ENCODE measurements at regions not wholly inside any gene's neighbourhood (a gene's known extent, or its start where the extent isn't known, plus 50 kb on each side); places are given as distances from the start of the nearest gene placed in this dataset.

DNA sequence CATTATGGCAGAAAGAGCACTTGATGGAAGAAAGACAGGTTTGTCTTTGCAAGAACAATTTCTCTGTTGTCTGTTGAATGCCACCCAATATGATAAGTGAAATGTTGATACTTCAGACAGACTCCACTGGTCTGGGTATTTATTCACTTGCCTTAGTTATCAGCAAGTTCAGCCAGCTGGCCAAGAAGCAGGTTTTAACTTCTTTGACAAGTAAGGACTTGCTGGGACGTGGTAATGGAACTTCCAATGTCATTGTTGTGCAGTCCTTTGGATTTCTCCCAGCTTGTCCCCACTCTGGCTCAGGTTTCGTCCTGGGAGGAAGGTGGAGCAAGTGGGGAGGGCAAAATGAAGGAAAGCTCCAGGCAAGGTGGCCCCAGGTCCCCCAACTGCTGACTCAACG is 497.4 kb downstream of the RPS24 start:
- Mint-ChIP-seq H3K36me3 (ENCODE audit: low read depth) (no peaks in the 10 kb centered on the region), H3K4me3 (ENCODE audit: unreplicated experiment) (no peak overlapping the region), H3K4me1 (ENCODE audit: low read depth) (no peaks in the 10 kb centered on the region), H3K27me3 (ENCODE audit: low read depth) (peaks cover 6% of the 10 kb centered on the region), H3K9me3 (ENCODE audit: low read depth) (peaks cover under 1% of the 10 kb centered on the region), H3K27ac (ENCODE audit: unreplicated experiment) (no peak overlapping the region)
- TF ChIP-seq, protein P1, sequence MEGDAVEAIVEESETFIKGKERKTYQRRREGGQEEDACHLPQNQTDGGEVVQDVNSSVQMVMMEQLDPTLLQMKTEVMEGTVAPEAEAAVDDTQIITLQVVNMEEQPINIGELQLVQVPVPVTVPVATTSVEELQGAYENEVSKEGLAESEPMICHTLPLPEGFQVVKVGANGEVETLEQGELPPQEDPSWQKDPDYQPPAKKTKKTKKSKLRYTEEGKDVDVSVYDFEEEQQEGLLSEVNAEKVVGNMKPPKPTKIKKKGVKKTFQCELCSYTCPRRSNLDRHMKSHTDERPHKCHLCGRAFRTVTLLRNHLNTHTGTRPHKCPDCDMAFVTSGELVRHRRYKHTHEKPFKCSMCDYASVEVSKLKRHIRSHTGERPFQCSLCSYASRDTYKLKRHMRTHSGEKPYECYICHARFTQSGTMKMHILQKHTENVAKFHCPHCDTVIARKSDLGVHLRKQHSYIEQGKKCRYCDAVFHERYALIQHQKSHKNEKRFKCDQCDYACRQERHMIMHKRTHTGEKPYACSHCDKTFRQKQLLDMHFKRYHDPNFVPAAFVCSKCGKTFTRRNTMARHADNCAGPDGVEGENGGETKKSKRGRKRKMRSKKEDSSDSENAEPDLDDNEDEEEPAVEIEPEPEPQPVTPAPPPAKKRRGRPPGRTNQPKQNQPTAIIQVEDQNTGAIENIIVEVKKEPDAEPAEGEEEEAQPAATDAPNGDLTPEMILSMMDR (IDR thresholded peaks at IDR 0.05) = no peak
- no peak for DNase-seq (ENCODE audit: low spot score)

DNA sequence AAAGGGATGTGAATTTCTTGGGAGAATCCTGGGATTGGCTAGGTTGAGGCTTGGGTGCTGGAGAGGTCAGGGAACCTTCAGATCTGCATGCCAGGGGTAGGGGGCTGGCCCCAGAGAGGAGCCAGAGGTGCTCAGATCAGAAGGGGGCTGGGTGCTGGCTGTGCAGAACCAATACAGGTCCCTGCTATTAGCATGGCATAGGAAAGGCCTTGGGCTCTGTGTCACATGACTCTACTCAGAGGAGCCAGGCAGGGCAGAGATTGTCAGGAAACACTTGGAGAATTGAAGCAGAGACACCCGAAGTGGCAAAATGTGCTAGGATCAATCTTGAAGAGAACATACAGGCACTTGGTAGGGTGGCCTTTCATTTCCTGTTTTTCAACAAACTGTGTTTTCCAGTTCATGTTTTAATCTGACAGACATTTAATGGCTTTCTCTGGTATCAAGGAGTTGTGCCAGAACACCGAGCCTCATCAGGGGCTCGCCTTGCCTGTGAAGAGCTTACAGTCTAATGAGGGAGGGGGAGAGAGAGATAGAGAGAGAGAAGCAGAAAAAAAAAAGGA is 498.9 kb downstream of the RPS24 start:
- no peaks in the 10 kb centered on the region for H3K4me1 Mint-ChIP-seq (ENCODE audit: low read depth)
- no peak for DNase-seq (ENCODE audit: low spot score)
- peaks cover 6% of the 10 kb centered on the region for H3K27me3 Mint-ChIP-seq (ENCODE audit: low read depth)
- TF ChIP-seq, protein P1 (IDR thresholded peaks at IDR 0.05) = no peak
- H3K36me3 Mint-ChIP-seq (ENCODE audit: low read depth) = no peaks in the 10 kb centered on the region
- no peaks in the 10 kb centered on the region for H3K9me3 Mint-ChIP-seq (ENCODE audit: low read depth)
- no peak overlapping the region for H3K4me3 Mint-ChIP-seq (ENCODE audit: unreplicated experiment)
- no peak overlapping the region for H3K27ac Mint-ChIP-seq (ENCODE audit: unreplicated experiment)

DNA sequence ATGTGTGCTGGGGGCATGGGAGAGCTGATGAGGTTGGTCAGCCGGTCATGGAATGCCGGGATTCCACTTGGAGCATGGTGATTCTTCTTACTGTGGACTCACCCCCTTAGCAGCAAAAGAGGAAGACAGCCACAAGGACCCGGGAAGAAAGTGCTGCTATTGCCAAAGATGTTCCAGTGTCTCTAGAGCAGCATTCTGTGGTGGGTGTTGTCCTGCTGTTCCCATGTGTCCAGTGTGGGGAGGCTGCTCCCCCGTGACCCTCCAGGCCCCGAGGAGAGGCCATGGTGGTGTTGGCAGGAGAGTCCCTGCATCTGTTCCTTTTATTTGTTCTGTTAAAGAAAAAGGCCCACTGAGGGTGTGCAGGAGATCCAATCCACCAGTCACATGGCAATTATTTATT is 499.4 kb downstream of the RPS24 start:
- no peaks in the 10 kb centered on the region for H3K9me3 Mint-ChIP-seq (ENCODE audit: low read depth)
- no peak overlapping the region for H3K27ac Mint-ChIP-seq (ENCODE audit: unreplicated experiment)
- TF ChIP-seq, protein P1 (IDR thresholded peaks at IDR 0.05) = no peak
- H3K27me3 Mint-ChIP-seq (ENCODE audit: low read depth) = peaks cover 6% of the 10 kb centered on the region
- H3K36me3 Mint-ChIP-seq (ENCODE audit: low read depth) = no peaks in the 10 kb centered on the region
- H3K4me1 Mint-ChIP-seq (ENCODE audit: low read depth) = no peaks in the 10 kb centered on the region
- no peak for DNase-seq (ENCODE audit: low spot score)
- H3K4me3 Mint-ChIP-seq (ENCODE audit: unreplicated experiment) = no peak overlapping the region

DNA sequence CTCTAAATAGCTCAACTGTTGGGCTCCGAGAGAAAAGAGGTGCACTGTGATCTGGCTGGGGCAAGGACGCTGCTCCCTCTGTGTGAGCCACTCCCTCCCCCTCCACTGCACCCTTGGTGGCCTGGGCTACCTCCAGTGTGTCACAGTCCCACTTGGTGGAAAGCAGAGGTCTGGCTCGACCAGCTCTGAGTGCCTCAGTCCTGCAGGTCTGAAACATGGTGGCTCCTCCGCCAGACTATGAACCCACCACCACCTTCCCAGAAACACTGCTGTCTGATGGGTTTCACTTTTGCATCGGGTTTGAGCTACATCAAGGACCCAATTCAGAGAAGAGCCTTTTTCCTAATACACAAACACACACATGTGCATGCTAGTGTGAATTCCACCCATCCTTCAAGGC is 500.1 kb downstream of the RPS24 start:
- Mint-ChIP-seq H3K4me3 (ENCODE audit: unreplicated experiment) (no peak overlapping the region), H3K36me3 (ENCODE audit: low read depth) (no peaks in the 10 kb centered on the region), H3K27me3 (ENCODE audit: low read depth) (peaks cover 6% of the 10 kb centered on the region), H3K27ac (ENCODE audit: unreplicated experiment) (no peak overlapping the region), H3K4me1 (ENCODE audit: low read depth) (no peaks in the 10 kb centered on the region), H3K9me3 (ENCODE audit: low read depth) (no peaks in the 10 kb centered on the region)
- no peak for DNase-seq (ENCODE audit: low spot score)
- TF ChIP-seq, protein P1 (IDR thresholded peaks at IDR 0.05) = no peak

DNA sequence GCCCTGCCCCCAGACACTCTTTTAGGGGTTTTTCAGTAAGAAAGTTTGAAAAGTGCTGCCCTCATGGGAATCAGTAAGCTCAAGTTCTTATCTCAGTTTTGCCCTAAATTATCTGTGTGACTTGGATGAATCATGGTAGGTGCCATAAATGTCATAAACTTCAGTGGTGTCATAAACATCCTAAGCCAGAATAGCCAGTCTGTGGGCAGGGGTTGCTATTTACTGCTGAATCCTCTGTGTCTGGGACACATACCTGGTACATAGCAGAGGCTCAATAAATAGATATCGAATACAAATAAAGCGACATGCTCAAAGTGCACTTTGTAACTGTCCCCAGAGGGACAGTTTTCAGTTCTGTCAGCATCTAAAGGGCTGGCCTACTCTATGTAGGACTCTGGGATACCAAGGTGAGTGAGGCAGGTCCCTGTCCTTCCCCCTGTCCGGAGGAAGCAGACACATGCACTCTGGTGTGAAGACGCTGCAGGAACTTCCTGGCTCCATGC is 502.1 kb downstream of the RPS24 start:
- TF ChIP-seq, protein P1 (IDR thresholded peaks at IDR 0.05) = no peak
- H3K27me3 Mint-ChIP-seq (ENCODE audit: low read depth) = peaks cover 11% of the 10 kb centered on the region
- no peaks in the 10 kb centered on the region for H3K36me3 Mint-ChIP-seq (ENCODE audit: low read depth)
- no peaks in the 10 kb centered on the region for H3K9me3 Mint-ChIP-seq (ENCODE audit: low read depth)
- peaks cover 3% of the 10 kb centered on the region for H3K4me1 Mint-ChIP-seq (ENCODE audit: low read depth)
- no peak overlapping the region for H3K27ac Mint-ChIP-seq (ENCODE audit: unreplicated experiment)
- H3K4me3 Mint-ChIP-seq (ENCODE audit: unreplicated experiment) = no peak overlapping the region
- no peak for DNase-seq (ENCODE audit: low spot score)
